Cerebellar cortex (tissue), 1 donor: ENCODE measurements at regions not wholly inside any gene's neighbourhood (a gene's known extent, or its start where the extent isn't known, plus 50 kb on each side); places are given as distances from the start of the nearest gene placed in this dataset.
"Not testable (repeated sequence)": the region's sequence is repeated elsewhere in the genome, so short reads cannot be mapped to it uniquely, and the experiment has no call there.

Experiments used
- DNase-seq: peaks from one replicate; pipeline ENCODE4 v3.0.0-alpha.2; 2015; ENCODE audit warnings: low spot score

GRCh38 chr15:23924686-23925085 lies 237.6 kb upstream of the NDN start:
- no peak for DNase-seq

- DNase-seq = no peak
Measured at GRCh38 chr15:23954931-23955330, 267.8 kb upstream of the NDN start.

- no peak for DNase-seq
Measured at GRCh38 chr15:23983500-23984259, 296.6 kb upstream of the NDN start.

- no peak for DNase-seq
Measured at GRCh38 chr15:23994273-23994672, 307.2 kb upstream of the NDN start.

DNA sequence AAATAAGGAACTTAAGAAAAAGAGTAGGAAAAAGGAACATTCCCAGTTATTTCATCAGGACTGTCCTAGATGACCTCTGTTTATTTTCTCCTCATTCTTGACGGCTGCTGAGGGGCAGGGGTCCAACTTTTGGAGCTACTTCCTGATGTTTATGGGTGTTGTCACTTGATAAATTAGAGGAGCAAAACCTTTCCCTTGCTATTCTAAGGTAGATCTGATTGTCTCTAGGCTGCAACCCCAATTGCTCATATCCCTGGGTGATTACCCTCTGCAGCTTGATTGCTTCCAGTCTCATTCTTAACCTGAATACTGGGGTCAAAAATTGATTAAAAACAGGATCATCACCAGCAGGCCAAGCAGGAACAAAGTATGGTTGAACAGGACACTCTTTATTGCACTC lies 311.0 kb upstream of the NDN start:
- DNase-seq = no peak

GRCh38 chr15:24008476-24008875 lies 321.4 kb upstream of the NDN start:
- no peak for DNase-seq

- no peak for DNase-seq
Measured at GRCh38 chr15:24017470-24017869, 330.4 kb upstream of the NDN start.

GRCh38 chr15:24039683-24040082 lies 352.6 kb upstream of the NDN start:
- no peak for DNase-seq

DNA sequence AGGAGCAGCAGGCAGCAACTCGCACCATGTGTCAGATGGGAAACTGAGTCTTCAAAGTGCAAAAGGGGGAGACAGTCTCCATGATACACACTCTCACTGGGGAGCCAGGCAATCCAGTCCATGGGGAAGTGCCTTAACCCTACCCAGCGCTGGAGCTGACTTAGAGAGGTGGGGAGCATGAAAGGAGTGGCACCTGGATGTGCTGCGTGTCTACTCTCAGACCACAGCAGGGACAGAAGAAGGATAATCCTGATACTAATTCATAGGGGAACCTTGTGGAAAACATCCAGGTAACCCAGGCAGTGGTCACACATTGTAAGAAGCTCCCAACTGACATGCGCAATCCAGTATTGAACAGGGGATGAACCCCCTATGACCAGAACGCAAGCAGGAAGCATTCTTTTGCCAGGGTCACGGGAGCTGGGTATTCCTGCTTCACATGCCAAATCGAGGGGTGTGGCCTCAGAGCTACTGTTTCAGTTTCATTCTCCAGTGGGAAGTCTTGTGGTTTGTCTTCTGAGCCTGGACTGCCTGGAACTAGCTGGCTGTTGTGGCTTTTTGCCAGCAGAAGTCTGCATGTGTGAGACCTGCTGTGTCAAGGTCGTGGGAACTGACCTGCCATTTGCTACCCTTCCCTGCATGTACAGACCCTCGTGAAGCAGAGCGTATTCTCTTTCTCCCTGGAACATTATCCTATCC lies 367.6 kb upstream of the NDN start:
- DNase-seq = no peak

GRCh38 chr15:24067733-24068501 lies 380.8 kb upstream of the NDN start:
- no peak for DNase-seq

DNA sequence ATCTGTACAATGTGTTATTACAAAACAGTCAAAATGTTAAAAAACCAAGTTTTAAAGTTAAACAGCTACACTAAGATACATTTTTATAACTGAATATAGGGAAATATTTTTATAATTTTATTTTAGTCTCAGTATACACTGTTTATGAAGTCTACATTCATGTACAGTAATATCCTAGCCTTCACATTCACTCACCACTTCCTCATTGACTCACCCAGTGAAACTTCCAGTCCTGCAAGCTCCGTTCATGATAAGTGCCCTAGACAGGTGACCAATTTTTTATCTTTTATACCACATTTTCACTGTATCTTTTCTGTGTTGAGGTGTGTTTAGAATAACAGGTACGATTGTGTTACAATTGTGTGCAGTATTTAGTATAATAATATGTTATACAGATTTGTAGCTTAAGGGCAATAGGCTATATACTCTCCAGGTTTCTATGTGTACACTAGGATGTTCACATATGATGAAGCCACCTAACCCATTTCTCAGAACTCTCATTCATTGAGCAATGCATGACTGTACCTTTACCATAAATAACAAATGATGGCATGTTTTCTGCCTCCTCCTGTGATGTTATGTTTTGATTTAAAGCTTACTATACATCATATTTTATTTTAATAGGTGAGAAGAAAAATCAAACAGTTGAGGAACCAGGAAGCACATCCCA lies 388.4 kb upstream of the NDN start:
- no peak for DNase-seq

- DNase-seq = no peak
Measured at GRCh38 chr15:24076090-24076784, 389.1 kb upstream of the NDN start.

DNA sequence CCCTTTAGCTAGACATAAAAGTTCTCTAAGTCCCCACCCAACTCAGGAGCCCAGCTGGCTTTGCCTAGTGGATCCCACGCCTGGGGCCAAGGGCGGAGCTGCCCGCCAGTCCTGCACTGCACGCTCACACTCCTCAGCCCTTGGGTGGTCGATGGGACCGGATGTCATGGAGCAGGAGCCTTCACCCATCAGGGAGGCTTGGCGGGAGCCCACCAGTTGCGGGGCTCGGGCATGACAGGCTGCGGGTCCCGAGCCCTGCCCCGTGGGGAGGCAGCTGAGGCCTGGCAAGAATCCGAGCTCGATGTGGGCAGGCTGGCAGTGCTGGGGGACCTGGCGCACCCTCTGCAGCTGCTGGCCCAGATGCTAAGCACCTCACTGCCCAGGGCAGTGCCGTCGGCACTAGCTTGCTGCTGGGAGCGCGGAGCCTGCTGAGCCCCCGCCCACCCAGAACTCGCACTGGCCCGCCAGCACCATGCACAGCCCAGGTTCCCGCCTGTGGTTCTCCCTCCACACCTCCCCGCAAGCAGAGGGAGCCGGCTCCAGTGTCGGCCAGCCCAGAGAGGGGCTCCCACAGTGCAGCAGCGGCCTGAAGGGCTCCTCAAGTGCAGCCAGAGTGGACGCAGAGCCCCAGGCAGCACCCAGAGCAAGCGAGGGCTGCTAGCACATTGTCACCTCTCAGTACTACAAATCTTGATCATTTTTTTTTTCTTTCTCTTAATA lies 391.4 kb upstream of the NDN start:
- no peak for DNase-seq

GRCh38 chr15:24088941-24089340 lies 401.8 kb upstream of the NDN start:
- not testable (repeated sequence) for DNase-seq

DNA sequence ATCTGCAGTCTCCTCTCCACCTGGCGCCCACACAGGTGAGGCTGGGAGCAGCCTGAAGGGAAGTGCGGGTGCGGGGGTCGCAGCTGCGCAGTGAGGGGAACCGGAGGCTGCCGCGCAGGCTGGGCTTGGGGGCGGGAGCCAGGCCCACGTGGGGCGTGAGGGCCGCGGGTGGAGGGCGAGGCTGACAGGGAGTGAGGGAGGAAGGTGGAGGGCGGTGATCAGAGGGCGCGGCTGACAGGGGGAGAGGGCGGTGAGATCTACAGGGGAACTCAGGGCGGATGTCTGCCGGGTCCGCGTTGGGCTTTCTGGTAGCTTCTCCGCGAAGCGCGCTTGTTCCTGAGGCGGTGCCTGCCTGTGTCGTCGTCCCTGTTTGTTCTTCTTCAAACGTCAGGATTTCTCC lies 414.4 kb upstream of the NDN start:
- not testable (repeated sequence) for DNase-seq

- DNase-seq = not testable (repeated sequence)
Measured at GRCh38 chr15:24107524-24107923, 420.4 kb upstream of the NDN start.

GRCh38 chr15:24107948-24108347 lies 420.8 kb upstream of the NDN start:
- DNase-seq = not testable (repeated sequence)

GRCh38 chr15:24108349-24108748 lies 421.2 kb upstream of the NDN start:
- DNase-seq = not testable (repeated sequence)

DNA sequence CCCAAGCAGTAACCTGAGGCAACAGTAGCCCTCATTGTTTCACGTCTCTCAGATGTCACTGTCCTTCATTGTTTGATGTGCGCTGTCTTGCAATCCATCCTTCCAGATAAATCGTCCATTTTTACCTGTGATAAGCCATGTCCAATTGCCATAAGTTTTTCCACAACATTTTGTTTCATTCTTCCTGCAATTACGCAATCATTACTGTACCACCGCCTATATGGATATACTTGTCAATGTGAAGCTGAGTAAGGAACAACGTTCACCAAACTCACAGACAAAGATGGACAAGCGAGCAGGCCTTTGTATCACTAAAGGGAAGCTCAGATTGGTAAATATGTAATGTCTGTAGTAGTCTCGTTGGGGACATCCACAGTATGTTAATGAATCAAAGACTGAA lies 452.5 kb upstream of the NDN start:
- DNase-seq = not testable (repeated sequence)

- not testable (repeated sequence) for DNase-seq
Measured at GRCh38 chr15:24145070-24145469, 458.0 kb upstream of the NDN start.

DNA sequence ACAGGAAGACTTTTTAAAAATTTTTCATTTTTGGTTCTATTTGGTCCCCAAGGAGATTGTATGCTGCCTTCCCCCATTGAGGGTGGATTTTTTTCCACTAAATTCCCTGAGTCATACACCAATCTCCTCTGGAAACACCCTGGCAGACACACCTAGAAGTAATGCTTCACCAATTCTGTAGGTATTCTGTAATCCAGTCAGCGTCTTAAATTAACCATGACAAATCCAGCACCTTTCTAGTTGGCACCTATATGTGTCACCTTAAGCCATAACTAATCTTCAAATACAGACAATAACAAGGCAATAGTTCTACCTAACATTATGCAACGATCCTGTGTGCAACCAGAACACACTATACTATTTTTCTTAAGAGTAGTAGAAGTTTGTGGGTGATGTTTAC lies 459.1 kb upstream of the NDN start:
- no peak for DNase-seq
